Activated T-helper 1 cell treated with anti-CD3 and anti-CD28 coated beads, Interleukin-12 subunit alpha, Interleukin-12 subunit beta, Interleukin-2, Interleukin-4 antibody, amounts not matched to agents 30 ng/mL and 10 ng/mL and 1 ng/mL, durations not matched to agents 14 hours and 24 hours and 36 hours (primary cell): ENCODE measurements at regions not wholly inside any gene's neighbourhood (a gene's known extent, or its start where the extent isn't known, plus 50 kb on each side); places are given as distances from the start of the nearest gene placed in this dataset.

Source experiments
- DNase-seq: peaks from one replicate; pipeline ENCODE4 v3.0.0; 2021; ENCODE audit warnings: low spot score
- H3K27ac Mint-ChIP-seq: one replicate; pipeline ENCODE4 v1.8.0; 2021; ENCODE audit warnings: mild to moderate bottlenecking, mixed read lengths
- H3K27me3 Mint-ChIP-seq: one replicate; pipeline ENCODE4 v1.8.0; 2022; ENCODE audit warnings: mild to moderate bottlenecking, moderate library complexity, mixed read lengths; ENCODE audit not compliant: insufficient read depth
- H3K36me3 Mint-ChIP-seq: one replicate; pipeline ENCODE4 v1.8.0; 2021; ENCODE audit warnings: low read depth, mixed read lengths
- H3K4me1 Mint-ChIP-seq: one replicate; pipeline ENCODE4 v1.8.0; 2021; ENCODE audit warnings: low read depth, mixed read lengths
- H3K4me3 Mint-ChIP-seq: one replicate; pipeline ENCODE4 v1.8.0; 2021; ENCODE audit warnings: mild to moderate bottlenecking, moderate library complexity, mixed read lengths
- H3K9me3 Mint-ChIP-seq: one replicate; pipeline ENCODE4 v1.8.0; 2021; ENCODE audit warnings: mixed read lengths
- intact Hi-C: fragments of 100-400 bp; cut with micrococcal nuclease; formaldehyde crosslinking; loops from one replicate; pipeline ENCODE4 v1.15.1; 2024

DNA sequence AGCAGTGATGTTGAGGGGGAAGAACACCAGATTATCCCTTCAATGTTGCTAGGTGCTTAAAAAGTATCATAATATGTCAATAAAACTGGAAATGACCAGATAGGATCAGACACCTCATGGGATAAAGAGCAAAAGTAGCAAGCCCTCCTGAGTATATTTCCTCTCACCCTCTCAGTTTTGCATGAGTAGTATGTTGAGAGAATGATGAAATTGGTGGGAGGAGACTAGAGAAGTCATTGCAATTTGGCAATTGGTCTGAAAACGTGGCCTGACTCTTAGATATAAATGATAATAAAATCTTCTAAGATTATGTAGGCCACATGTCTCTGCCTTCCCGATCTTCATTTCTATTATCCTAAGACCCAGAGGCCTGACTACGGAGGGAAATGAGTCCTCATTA lies 151.2 kb upstream of the ARRDC3 start:
- Mint-ChIP-seq H3K4me3 (no peak overlapping the region), H3K27me3 (no peaks in the 10 kb centered on the region), H3K36me3 (no peaks in the 10 kb centered on the region), H3K27ac (no peak overlapping the region), H3K4me1 (no peaks in the 10 kb centered on the region), H3K9me3 (no peaks in the 10 kb centered on the region)
- intact Hi-C loops = no loop called here
- DNase-seq = no peak

DNA sequence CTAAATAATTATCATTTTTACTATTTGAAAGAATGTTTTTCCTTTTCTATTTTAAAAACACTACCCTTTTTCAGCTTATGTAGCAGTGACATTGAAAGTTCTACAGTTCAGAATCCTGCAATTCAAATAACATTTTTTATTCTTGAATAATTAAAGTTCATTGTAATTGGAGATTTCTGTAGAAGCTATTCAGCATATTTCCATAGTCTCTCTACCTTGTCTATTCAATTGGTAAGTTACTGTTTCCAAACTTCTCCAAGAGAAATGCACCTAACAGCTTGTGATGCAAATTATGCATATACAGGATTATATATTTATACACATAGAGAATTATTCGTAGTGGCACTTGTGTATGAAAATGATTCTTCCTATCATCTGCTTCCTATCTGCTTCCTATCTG lies 149.7 kb upstream of the ARRDC3 start:
- H3K4me1 Mint-ChIP-seq = no peaks in the 10 kb centered on the region

DNA sequence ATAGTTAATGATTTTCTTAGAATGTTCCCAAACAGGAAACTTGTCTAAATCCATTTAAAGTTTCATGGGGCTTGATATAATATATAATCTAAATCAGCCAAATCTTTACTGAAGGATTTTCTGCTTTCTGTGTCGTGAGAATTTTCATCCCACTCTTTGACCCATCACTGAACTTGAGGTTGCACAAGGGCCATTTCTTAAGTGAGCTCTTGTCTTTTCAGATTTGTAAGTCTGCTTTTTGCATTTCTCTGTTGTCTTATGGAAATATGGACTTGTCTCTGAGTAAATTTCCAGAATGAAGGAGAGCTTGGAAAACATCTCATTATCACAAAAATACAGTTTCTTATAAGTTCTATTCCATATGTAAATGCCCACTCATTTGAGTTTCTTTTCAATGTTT lies 149.2 kb upstream of the ARRDC3 start:
- no peak for DNase-seq
- H3K27ac Mint-ChIP-seq = no peak overlapping the region
- H3K4me1 Mint-ChIP-seq = no peaks in the 10 kb centered on the region
- no peaks in the 10 kb centered on the region for H3K9me3 Mint-ChIP-seq
- no peaks in the 10 kb centered on the region for H3K27me3 Mint-ChIP-seq
- H3K4me3 Mint-ChIP-seq = no peak overlapping the region
- no peaks in the 10 kb centered on the region for H3K36me3 Mint-ChIP-seq
- intact Hi-C loops = no loop called here

More for the DNA sequence above, 149.7 kb upstream of the ARRDC3 start:
- intact Hi-C loops = no loop called here
- no peak for DNase-seq
- no peaks in the 10 kb centered on the region for H3K9me3 Mint-ChIP-seq
- H3K36me3 Mint-ChIP-seq = no peaks in the 10 kb centered on the region
- no peaks in the 10 kb centered on the region for H3K27me3 Mint-ChIP-seq
- no peak overlapping the region for H3K27ac Mint-ChIP-seq
- H3K4me3 Mint-ChIP-seq = no peak overlapping the region

DNA sequence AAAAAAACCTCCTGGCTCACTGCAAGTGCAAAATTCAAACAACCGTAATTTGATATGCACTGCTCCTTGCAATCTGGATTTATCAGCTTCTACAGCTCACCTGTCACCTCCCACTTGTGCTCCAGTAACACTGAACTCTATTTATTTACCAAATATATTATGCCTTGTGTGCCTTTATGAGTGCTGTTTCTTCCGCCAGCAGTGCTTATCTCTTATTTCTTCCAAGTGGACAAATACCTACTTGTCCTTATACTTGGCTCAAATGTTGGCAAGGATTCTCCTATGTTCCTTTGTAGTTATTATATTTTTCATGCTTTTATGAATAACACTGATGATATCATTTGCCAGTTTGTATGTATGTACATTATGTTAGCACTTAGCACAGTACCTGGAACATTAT lies 145.7 kb upstream of the ARRDC3 start:
- Mint-ChIP-seq H3K4me3 (no peak overlapping the region), H3K27me3 (no peaks in the 10 kb centered on the region), H3K9me3 (no peaks in the 10 kb centered on the region), H3K4me1 (no peaks in the 10 kb centered on the region), H3K36me3 (no peaks in the 10 kb centered on the region), H3K27ac (no peak overlapping the region)
- no peak for DNase-seq
- intact Hi-C loops = no loop called here

DNA sequence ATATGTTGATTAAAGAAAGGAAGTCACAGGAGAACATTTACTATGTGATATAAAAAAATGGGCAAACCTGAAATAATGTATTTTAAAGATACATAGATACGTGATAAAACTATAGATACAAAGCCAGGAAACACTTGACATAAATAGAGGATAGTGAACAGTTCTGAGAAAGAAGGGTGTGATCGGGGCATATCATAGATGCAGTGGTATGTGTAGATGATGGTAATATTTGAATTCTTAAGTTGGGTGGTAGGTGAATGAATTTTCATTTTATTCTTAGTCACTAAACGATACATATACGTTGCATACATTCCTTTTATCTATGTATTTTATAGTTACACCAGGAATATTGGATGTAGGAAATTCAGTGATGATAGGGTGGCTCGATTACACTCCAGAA lies 138.7 kb upstream of the ARRDC3 start:
- no peaks in the 10 kb centered on the region for H3K9me3 Mint-ChIP-seq
- no peaks in the 10 kb centered on the region for H3K27me3 Mint-ChIP-seq
- no peaks in the 10 kb centered on the region for H3K4me1 Mint-ChIP-seq
- no peaks in the 10 kb centered on the region for H3K36me3 Mint-ChIP-seq
- DNase-seq = no peak
- intact Hi-C loops = no loop called here
- H3K4me3 Mint-ChIP-seq = no peak overlapping the region
- H3K27ac Mint-ChIP-seq = no peak overlapping the region

DNA sequence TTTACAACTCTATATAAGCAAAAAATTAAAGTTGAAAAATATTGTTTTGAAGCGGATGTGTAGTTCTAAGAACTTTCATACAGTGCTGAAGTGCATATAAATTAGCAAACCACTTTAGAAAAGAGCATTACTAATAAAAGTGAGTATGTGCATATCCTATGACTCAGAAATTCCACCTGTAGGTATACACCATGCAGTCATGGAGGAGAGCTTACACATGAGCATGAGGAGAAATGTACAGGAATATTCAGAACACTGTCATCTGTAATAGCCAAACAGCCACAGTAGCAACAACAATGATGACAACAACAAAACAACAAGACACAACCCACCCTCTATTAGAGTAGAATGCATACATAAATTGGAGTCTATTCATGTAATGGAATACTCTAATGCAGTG lies 138.2 kb upstream of the ARRDC3 start:
- intact Hi-C loops = no loop called here
- no peaks in the 10 kb centered on the region for H3K4me1 Mint-ChIP-seq
- no peaks in the 10 kb centered on the region for H3K36me3 Mint-ChIP-seq
- no peak overlapping the region for H3K4me3 Mint-ChIP-seq
- no peak overlapping the region for H3K27ac Mint-ChIP-seq
- H3K9me3 Mint-ChIP-seq = no peaks in the 10 kb centered on the region
- DNase-seq = no peak
- no peaks in the 10 kb centered on the region for H3K27me3 Mint-ChIP-seq

DNA sequence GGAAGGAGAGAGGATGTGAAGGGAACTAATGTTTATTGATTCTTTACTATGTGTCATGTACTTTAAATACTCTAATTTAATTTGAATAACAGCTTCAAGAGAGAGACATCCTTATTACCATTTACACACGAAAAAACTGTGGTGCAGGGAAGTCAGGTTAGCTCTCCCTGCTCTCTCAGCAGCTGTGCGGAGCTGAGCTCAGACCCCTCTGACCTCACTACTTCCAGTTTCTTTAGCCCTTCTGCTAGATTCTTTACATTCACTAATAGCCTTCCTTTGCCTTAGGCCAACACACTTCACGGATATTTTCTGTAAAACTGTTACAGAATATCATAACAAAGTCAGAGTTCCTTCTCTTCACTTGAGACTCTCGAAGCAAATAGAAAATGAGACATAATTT lies 131.3 kb upstream of the ARRDC3 start:
- Mint-ChIP-seq H3K27ac (no peak overlapping the region), H3K4me3 (no peak overlapping the region), H3K36me3 (no peaks in the 10 kb centered on the region), H3K4me1 (no peaks in the 10 kb centered on the region), H3K9me3 (no peaks in the 10 kb centered on the region), H3K27me3 (no peaks in the 10 kb centered on the region)
- no peak for DNase-seq
- intact Hi-C loops = no loop called here

DNA sequence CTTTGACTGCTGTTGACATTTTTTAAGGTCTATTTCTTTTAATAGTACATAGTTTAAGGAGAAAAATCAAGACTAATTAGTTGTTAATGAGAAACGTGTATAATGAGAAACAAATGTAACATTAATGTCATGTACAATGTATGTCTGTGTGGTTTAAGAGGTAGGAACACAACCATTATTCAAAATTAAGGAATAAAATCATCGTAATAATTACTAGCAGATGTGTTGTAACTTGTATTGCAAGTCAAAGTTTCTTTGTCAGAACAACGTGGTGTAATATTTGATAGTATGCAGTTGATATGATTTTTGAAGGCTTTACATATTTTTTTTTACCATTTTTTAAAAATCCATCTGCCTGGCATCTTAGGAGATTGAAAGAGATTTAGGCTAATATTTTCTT lies 120.2 kb upstream of the ARRDC3 start:
- Mint-ChIP-seq H3K9me3 (no peaks in the 10 kb centered on the region), H3K4me3 (no peak overlapping the region), H3K4me1 (no peaks in the 10 kb centered on the region), H3K27ac (no peak overlapping the region), H3K36me3 (no peaks in the 10 kb centered on the region), H3K27me3 (peaks cover 9% of the 10 kb centered on the region)
- no peak for DNase-seq
- intact Hi-C loops = no loop called here

DNA sequence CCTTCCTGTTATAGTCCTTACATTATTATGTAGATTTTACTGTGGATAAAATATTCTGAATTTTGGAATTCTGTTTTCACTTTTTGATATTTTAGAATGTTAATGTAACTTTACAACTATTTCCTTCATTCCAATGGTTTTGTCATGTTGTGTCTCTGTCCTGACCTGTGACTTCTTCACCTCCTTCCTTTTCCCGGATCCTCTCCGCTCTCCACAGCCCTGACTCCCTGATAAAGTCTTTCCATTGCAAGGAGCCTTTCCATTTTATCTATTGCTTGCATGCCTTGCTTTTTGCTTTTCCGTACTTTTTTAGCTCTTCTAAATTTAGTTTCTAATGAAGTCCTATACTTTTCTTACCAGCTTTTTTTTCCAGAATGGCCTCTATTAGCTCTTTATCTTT lies 117.6 kb upstream of the ARRDC3 start:
- Mint-ChIP-seq H3K4me1 (no peaks in the 10 kb centered on the region), H3K4me3 (no peak overlapping the region), H3K36me3 (no peaks in the 10 kb centered on the region), H3K27me3 (peaks cover 12% of the 10 kb centered on the region), H3K9me3 (no peaks in the 10 kb centered on the region), H3K27ac (no peak overlapping the region)
- no peak for DNase-seq
- intact Hi-C loops = loop anchor here (1.0 kb wide), 1 partner anchor 142 kb away; no protein-coding TSS in a partner anchor

DNA sequence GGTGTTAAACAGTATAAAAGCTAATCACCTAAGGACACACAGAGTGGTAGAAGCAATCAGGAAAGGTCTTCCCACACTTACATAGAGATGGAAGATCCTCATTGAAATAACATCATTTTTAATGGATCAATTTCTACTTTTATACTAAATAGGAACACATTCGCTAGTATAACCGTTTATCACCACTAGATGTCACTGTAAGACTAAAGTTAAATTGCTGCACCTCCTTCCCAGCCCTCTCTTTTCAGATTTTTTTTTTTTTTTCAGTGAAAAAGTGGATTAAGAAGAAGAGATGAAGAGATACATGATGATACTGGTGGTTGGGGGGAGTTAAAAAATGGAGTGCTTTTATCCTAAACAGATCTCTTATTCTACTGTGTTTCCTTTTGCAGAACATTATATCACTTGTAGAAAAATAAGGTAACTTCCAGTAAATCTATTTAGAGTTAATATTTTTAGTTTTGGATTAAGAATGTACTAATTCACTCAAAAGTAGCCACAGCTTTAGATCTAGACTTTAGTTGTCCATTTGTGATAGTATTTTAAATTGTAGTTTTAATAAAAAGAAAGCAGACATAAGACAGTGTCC lies 116.9 kb upstream of the ARRDC3 start:
- no peaks in the 10 kb centered on the region for H3K4me1 Mint-ChIP-seq
- H3K27ac Mint-ChIP-seq = no peak overlapping the region
- H3K27me3 Mint-ChIP-seq = peaks cover 12% of the 10 kb centered on the region
- no peaks in the 10 kb centered on the region for H3K36me3 Mint-ChIP-seq
- H3K4me3 Mint-ChIP-seq = no peak overlapping the region
- no peaks in the 10 kb centered on the region for H3K9me3 Mint-ChIP-seq
- intact Hi-C loops = loop anchor here (1.0 kb wide), 1 partner anchor 142 kb away; no protein-coding TSS in a partner anchor
- DNase-seq = no peak

DNA sequence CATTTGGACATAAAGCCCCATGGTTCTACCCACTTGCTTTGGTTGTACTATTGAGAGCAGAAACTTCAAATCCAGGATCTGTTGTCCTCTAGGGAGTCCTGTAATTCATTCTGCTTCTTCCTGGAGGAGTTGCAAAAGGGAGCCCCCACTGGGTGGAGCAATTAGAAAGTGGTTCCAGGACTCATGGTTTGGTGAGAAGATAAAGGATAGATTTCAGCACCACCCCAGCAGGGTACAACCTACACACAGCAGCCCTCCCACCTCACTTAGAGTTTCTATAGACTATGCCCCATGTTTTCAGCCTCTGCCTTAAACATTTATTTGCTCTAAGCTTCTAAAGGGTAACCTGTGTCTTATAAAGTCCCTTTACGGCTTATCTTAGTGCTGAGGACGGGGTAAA lies 112.6 kb upstream of the ARRDC3 start:
- no peaks in the 10 kb centered on the region for H3K9me3 Mint-ChIP-seq
- H3K4me1 Mint-ChIP-seq = peaks cover 10% of the 10 kb centered on the region
- H3K27me3 Mint-ChIP-seq = peaks cover 4% of the 10 kb centered on the region
- no peak for DNase-seq
- no peaks in the 10 kb centered on the region for H3K36me3 Mint-ChIP-seq
- intact Hi-C loops = no loop called here
- H3K27ac Mint-ChIP-seq = no peak overlapping the region
- H3K4me3 Mint-ChIP-seq = no peak overlapping the region

DNA sequence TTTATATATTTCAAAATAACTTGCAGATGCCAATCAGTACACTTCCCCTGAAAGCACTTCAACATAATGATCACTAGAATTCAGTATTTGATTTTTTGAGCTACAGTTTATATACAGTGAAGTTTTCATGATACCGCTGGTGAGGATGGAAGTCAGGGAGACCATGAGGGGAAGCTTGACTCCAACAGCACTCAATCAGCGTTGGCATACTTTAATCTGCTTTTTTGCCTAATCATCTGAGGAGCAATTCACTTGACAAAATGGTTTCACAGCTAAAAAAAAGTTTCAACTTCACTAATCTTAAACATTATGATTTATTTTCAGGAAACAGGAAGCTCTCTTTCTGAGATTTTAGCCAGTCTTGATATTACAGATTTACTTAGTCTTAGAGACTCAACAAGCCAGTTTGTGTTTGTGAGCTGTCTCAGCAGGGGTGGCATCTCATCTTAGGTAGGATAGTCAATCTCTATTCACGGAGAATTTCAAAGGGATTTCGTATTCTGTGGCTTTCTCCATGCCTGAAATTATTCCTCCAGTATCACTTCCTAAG lies 111.4 kb upstream of the ARRDC3 start:
- no peaks in the 10 kb centered on the region for H3K9me3 Mint-ChIP-seq
- H3K27ac Mint-ChIP-seq = no peak overlapping the region
- H3K4me1 Mint-ChIP-seq = peaks cover 10% of the 10 kb centered on the region
- peaks cover 3% of the 10 kb centered on the region for H3K27me3 Mint-ChIP-seq
- no peak overlapping the region for H3K4me3 Mint-ChIP-seq
- no peak for DNase-seq
- no peaks in the 10 kb centered on the region for H3K36me3 Mint-ChIP-seq
- intact Hi-C loops = no loop called here

DNA sequence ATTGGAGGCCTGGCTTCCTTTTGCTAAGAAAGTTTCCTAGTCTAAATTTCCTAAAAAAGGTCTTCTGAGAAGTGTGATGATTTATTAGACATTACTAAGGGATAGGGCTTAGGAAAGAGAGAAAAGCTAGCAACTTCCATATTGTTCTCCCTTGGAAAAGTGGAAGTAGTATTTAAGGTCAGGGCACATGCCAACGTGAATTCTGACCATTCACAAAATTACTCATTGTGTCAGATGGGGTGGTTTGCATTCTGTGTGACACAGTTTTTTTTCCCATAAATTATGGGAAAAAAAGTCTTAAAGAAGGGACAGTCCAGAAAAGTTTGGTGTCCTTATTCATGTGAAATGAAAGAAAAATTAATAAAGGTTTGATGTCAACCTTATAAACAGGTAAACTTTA lies 110.0 kb upstream of the ARRDC3 start:
- no peaks in the 10 kb centered on the region for H3K36me3 Mint-ChIP-seq
- H3K9me3 Mint-ChIP-seq = no peaks in the 10 kb centered on the region
- no peak overlapping the region for H3K27ac Mint-ChIP-seq
- peaks cover 10% of the 10 kb centered on the region for H3K4me1 Mint-ChIP-seq
- no peak overlapping the region for H3K4me3 Mint-ChIP-seq
- DNase-seq = no peak
- H3K27me3 Mint-ChIP-seq = peaks cover 3% of the 10 kb centered on the region
- intact Hi-C loops = no loop called here

DNA sequence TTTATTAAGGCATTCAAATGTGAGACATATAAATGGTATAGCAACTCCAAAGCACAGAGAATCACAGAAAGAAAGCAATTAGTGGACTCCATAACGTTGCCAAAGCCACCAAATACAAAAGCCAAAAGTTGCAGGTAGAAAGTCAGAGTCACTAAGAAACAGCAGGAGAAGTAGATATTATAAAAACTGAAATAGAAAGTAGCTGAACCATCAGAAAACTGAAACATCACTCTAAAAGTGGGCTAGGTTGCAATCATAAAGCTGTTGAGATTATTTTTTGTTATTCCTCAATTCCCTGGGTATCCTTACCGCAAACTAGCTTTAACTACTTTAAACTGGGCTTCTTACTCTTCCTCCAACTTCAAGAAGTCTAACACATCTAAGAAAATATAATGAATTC lies 108.1 kb upstream of the ARRDC3 start:
- H3K4me1 Mint-ChIP-seq = peaks cover 10% of the 10 kb centered on the region
- no peak overlapping the region for H3K4me3 Mint-ChIP-seq
- H3K27me3 Mint-ChIP-seq = peaks cover 2% of the 10 kb centered on the region
- no peaks in the 10 kb centered on the region for H3K36me3 Mint-ChIP-seq
- no peak for DNase-seq
- intact Hi-C loops = no loop called here
- no peaks in the 10 kb centered on the region for H3K9me3 Mint-ChIP-seq
- no peak overlapping the region for H3K27ac Mint-ChIP-seq
